ENCODE measurements at regions not wholly inside any gene's neighbourhood (a gene's known extent, or its start where the extent isn't known, plus 50 kb on each side); places are given as distances from the start of the nearest gene placed in this dataset.
"Not testable (repeated sequence)": the region's sequence is repeated elsewhere in the genome, so short reads cannot be mapped to it uniquely, and the experiment has no call there.

DNA sequence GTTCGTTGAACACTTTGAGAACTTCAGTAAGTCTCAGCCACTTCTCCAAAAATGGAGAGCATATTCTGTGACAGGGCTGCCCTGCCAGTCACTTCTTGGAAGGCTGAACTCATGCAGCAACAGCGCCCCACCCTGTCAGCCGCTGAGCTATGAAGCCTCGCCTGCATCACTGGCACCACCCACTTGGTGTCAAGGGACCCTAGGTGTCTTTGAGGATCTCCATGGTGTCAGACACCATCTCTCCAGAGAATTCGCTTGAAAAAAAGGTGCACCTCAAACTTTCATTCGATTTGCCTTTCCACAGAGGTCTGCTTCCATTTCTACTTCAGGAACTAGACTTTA lies 351.5 kb downstream of the SPATA31A6 start:
- H2BK12ac ChIP-seq (ENCODE audit: low read depth, low read length); CTCF ChIA-PET (ENCODE audit: partially characterized antibody); H3K14ac ChIP-seq (ENCODE audit: insufficient read length); H3K79me1 ChIP-seq (ENCODE audit: low read depth, low read length); H3K27me3 ChIP-seq (replicated peaks in 1 of 4; ENCODE audit: control insufficient read depth in 3 of 4, extremely low read depth in 1 of 4, insufficient read depth in 3 of 4, low read length in 3 of 4); H4K5ac ChIP-seq (ENCODE audit: insufficient read length, low read depth, low read length); H3K4me3 ChIP-seq (ENCODE audit: extremely low read depth in 1 of 4, insufficient read depth in 2 of 4, low read depth in 3 of 4, low read length in 4 of 4); H3K36me3 ChIP-seq (ENCODE audit: control insufficient read depth in 2 of 4, insufficient read depth in 4 of 4, low read length in 3 of 4); FAIRE-seq; POLR2A ChIA-PET (ENCODE audit: partially characterized antibody); H3K23me2 ChIP-seq (ENCODE audit: low read depth, low read length); H4K8ac ChIP-seq (ENCODE audit: extremely low read depth, insufficient read depth, low read length); H3K27ac ChIP-seq (ENCODE audit: low read depth, low read length); H3K79me2 ChIP-seq (ENCODE audit: control insufficient read depth in 1 of 2, insufficient read depth in 2 of 2, low read length in 2 of 2); H4K91ac ChIP-seq (replicated peaks; ENCODE audit: insufficient read length, low read length); H2AK5ac ChIP-seq (ENCODE audit: low read depth, low read length); H3K9me3 ChIP-seq (ENCODE audit: insufficient read depth in 2 of 2, low read depth in 1 of 2, low read length in 1 of 2); H2BK15ac ChIP-seq (ENCODE audit: low read length); H2BK120ac ChIP-seq (replicated peaks; ENCODE audit: low read depth, low read length); H4K20me1 ChIP-seq (replicated peaks in 1 of 2; ENCODE audit: control insufficient read depth in 1 of 2, insufficient read depth in 2 of 2, low read length in 2 of 2); H3K4me1 ChIP-seq (replicated peaks in 1 of 4; ENCODE audit: control insufficient read depth in 3 of 4, insufficient read depth in 4 of 4, low read length in 3 of 4); H2BK20ac ChIP-seq (ENCODE audit: low read length); H3K18ac ChIP-seq (ENCODE audit: extremely low read depth, low read length); H3K4me2 ChIP-seq (ENCODE audit: insufficient read depth in 1 of 2, low read depth in 2 of 2, low read length in 2 of 2); H2BK5ac ChIP-seq (ENCODE audit: low read depth, low read length); H3K4ac ChIP-seq (replicated peaks; ENCODE audit: insufficient read length, low read depth, low read length); H3K23ac ChIP-seq (ENCODE audit: insufficient read length); H3K9ac ChIP-seq (replicated peaks in 1 of 4; ENCODE audit: extremely low read depth in 1 of 4, low read depth in 3 of 4, low read length in 3 of 4); H3K56ac ChIP-seq (replicated peaks; ENCODE audit: insufficient read length, low read depth, low read length); H2AFZ ChIP-seq (ENCODE audit: low read length): not testable (repeated sequence)
- DNase-seq (ENCODE audit: low read depth in 1 of 2, low spot score in 2 of 2), result peak in 1 of 2 experiments; percentile 73
- peak; percentile 41 to 45 for TF ChIP-seq RAD21 (IDR thresholded peaks at IDR 0.05 in 1 of 2, conservative IDR thresholded peaks at IDR 0.05 in 1 of 2; ENCODE audit: low read depth in 2 of 2, low read length in 2 of 2)
- TF ChIP-seq, protein P1, sequence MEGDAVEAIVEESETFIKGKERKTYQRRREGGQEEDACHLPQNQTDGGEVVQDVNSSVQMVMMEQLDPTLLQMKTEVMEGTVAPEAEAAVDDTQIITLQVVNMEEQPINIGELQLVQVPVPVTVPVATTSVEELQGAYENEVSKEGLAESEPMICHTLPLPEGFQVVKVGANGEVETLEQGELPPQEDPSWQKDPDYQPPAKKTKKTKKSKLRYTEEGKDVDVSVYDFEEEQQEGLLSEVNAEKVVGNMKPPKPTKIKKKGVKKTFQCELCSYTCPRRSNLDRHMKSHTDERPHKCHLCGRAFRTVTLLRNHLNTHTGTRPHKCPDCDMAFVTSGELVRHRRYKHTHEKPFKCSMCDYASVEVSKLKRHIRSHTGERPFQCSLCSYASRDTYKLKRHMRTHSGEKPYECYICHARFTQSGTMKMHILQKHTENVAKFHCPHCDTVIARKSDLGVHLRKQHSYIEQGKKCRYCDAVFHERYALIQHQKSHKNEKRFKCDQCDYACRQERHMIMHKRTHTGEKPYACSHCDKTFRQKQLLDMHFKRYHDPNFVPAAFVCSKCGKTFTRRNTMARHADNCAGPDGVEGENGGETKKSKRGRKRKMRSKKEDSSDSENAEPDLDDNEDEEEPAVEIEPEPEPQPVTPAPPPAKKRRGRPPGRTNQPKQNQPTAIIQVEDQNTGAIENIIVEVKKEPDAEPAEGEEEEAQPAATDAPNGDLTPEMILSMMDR (IDR thresholded peaks at IDR 0.05; ENCODE audit: control extremely low read depth in 1 of 3, insufficient read depth in 1 of 3, low read depth in 1 of 3, low read length in 3 of 3), result peak; percentile 25 to 49 (median 40); a peak in 3 of 4 replicates
- WGBS, 2 experiments (ENCODE audit: extremely low coverage in 1 of 2, insufficient coverage in 1 of 2, insufficient read length in 1 of 2, insufficient replicate concordance in 2 of 2, low coverage in 1 of 2, low lambda C conversion rate in 2 of 2, missing lambda C conversion rate in 1 of 2), result 30% methylated on average over 6 of the region's 6 CpGs; no CpG with 5 or more reads in 1 of the 2 experiments
